Heart right ventricle (tissue), 16 donors: ENCODE measurements at regions not wholly inside any gene's neighbourhood (a gene's known extent, or its start where the extent isn't known, plus 50 kb on each side); places are given as distances from the start of the nearest gene placed in this dataset.

Source experiments
- ATAC-seq, 8 donors: fragments of 200-7000 bp; cut with Tn5 transposase; one replicate each; pipeline ENCODE4 v1.9.1; 2020; ENCODE audit warnings: mild to moderate bottlenecking in 8 of 8, moderate library complexity in 8 of 8, moderate number of reproducible peaks in 1 of 8
- DNase-seq, 2 donors: peaks; one replicate each; pipeline ENCODE4 v3.0.0-alpha.2; 2020
- H3K27ac ChIP-seq, 10 donors: fragments of 200-600 bp; sonication (generic) in 2 of 10; one replicate each; pipeline versions ENCODE4 v1.5.0 to v1.8.0; 2020 to 2022; ENCODE audit warnings: mild to moderate bottlenecking in 3 of 10
- H3K27me3 ChIP-seq, 7 donors: fragments of 200-600 bp; one replicate each; pipeline ENCODE4 v1.8.0; 2021 to 2022; ENCODE audit warnings: mild to moderate bottlenecking in 2 of 7
- H3K36me3 ChIP-seq, 9 donors: fragments of 200-600 bp; sonication (generic) in 1 of 9; one replicate each; pipeline versions ENCODE4 v1.5.0 to v1.8.0; 2020 to 2022; ENCODE audit warnings: mild to moderate bottlenecking in 2 of 9
- H3K4me1 ChIP-seq, 9 donors: fragments of 200-600 bp; sonication (generic) in 1 of 9; one replicate each; pipeline versions ENCODE4 v1.5.0 to v1.8.0; 2020 to 2022; ENCODE audit warnings: mild to moderate bottlenecking in 4 of 9
- H3K4me3 ChIP-seq, 10 donors: fragments of 200-600 bp; sonication (generic) in 2 of 10; one replicate each; pipeline versions ENCODE4 v1.5.0 to v1.8.0; 2020 to 2022; ENCODE audit warnings: mild to moderate bottlenecking in 7 of 10, moderate library complexity in 2 of 10
- H3K9me3 ChIP-seq, 11 donors: fragments of 200-600 bp in 10 of 11; sonication (generic) in 2 of 11; one replicate each; pipeline versions ENCODE4 v1.5.0 to v1.8.0; 2013 to 2022; ENCODE audit warnings: mild to moderate bottlenecking in 2 of 11, control low read depth in 1 of 11, moderate library complexity in 1 of 11
- WGBS, 2 donors: extraction: QIAGEN DNeasy Blood & Tissue Kit; methylation state at CpG; one replicate each; pipeline ENCODE4 v1.1.7; 2013; ENCODE audit warnings: inconsistent platforms in 1 of 2; 5-methylcytosine and 5-hydroxymethylcytosine counted together
- intact Hi-C, 10 donors: fragments of 100-400 bp; cut with DNase I; formaldehyde crosslinking; loops; one replicate each; pipeline versions ENCODE4 v1.11.1 to v1.14.2; 2022
- TF ChIP-seq, protein P1 (sequence below), 9 donors: fragments of 200-600 bp; sonication (generic) in 2 of 9; IDR thresholded peaks; one replicate each; pipeline versions ENCODE4 v1.5.0 to v1.8.0; 2021 to 2022; ENCODE audit warnings: antibody characterized with exemption in 9 of 9, mild to moderate bottlenecking in 5 of 9, moderate library complexity in 1 of 9
- donor health status: Arrhythmogenic right ventricular cardiomyopathy.
- donor health status: ischemic (EF 13 %, LVEDD 7.1; RV severe dilation, severe dysfunction).
- donor health status: healthy with polysubstance abuse.
- donor health status: DM: no; HTN: yes; CAD: no.
- donor health status: DM: no; HTN: no; CAD: no.
- donor health status: ischemic (EF 25% LVEDD 6.9; RV normal size, moderate dysfunction).
- donor health status: ischemic (EF 25% LVEDD 5.7; RV mildly dilated, moderate dysfunction).
- donor health status: healthy.
- donor health status: DM: yes; HTN: yes; CAD: no.
- donor health status: Ischemic cardiomyopathy.
- donor health status: ischemic (EF 35%, LVEDD 5.7; RV mildly dilated, moderate dysfunction).
- donor health status: nonischemic (EF 11% LVEDD 7.7; RV severe dilation, severe dysfunction).
- donor health status: DM: yes; HTN: yes; CAD: no.
- donor health status: PGD.
- donor health status: ischemic (EF 29% LVEDD 5.4; RV normal size, mild dysfunction).
- donor health status: nonischemic (EF 23%, LVEDD 6.1; RV moderate dilation, normal function).

DNA sequence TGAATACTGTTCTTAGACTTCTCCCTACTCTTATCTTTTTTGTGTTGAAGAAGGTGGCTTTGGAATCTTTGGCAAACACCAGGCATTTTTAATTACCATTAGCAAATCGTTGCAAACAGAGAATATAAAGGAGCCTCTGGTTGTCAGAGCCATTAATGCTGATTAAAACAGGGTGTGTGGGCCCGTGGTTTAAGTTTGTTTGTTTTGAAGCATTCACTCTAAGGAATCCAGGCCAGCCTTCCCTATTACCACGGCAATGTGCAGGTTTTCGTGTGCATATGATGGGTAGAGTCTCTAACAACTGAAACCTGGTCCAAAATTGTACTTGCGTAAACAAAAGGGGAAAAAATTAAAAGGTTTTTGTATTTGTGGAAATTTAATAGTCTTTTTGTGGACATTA is 141.2 kb upstream of the GMNC start:
- TF ChIP-seq, protein P1, sequence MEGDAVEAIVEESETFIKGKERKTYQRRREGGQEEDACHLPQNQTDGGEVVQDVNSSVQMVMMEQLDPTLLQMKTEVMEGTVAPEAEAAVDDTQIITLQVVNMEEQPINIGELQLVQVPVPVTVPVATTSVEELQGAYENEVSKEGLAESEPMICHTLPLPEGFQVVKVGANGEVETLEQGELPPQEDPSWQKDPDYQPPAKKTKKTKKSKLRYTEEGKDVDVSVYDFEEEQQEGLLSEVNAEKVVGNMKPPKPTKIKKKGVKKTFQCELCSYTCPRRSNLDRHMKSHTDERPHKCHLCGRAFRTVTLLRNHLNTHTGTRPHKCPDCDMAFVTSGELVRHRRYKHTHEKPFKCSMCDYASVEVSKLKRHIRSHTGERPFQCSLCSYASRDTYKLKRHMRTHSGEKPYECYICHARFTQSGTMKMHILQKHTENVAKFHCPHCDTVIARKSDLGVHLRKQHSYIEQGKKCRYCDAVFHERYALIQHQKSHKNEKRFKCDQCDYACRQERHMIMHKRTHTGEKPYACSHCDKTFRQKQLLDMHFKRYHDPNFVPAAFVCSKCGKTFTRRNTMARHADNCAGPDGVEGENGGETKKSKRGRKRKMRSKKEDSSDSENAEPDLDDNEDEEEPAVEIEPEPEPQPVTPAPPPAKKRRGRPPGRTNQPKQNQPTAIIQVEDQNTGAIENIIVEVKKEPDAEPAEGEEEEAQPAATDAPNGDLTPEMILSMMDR (IDR thresholded peaks at IDR 0.05) = no peak
- DNase-seq (no peak), ATAC-seq (no peak)
- Histone ChIP-seq H3K4me1 (no peaks in the 10 kb centered on the region), H3K27me3 (no peaks in the 10 kb centered on the region), H3K4me3 (no peak overlapping the region), H3K36me3 (no peaks in the 10 kb centered on the region), H3K27ac (no peak overlapping the region), H3K9me3 (no peaks in the 10 kb centered on the region)
- 66 to 72% methylated on average over 5 of the region's 5 CpGs for WGBS, 2 donors
- intact Hi-C loops = no loop called here

DNA sequence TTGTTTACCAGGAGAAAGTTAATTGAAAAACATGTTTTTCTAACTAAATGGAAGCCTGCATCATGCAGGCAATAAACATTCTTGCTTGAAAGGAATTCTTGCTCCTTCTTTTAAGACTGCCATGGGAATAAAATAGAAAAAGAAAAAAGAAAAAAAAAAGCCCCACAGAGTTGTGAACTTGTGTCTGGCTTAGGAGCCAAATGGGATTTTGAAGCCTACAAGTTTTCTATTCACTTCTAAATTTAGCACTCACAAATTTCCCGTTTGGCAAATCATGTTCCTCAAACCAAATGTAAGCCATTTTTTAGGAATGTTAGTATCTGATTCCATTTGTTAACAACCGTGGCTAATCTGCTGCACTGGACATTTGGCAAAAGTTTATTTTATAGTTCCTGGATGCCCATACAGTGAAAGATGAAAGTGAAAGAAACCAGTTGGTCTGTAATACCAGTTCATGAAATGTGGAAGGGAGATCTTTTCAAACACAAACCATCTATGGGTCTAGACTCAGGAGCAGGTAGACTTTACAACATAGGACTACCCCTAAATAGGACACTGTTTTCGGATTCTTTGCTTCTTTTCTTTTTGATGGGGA is 133.8 kb upstream of the GMNC start:
- Histone ChIP-seq H3K4me3 (no peak overlapping the region), H3K36me3 (no peaks in the 10 kb centered on the region), H3K4me1 (no peaks in the 10 kb centered on the region), H3K27me3 (no peaks in the 10 kb centered on the region), H3K27ac (no peak overlapping the region), H3K9me3 (no peaks in the 10 kb centered on the region)
- intact Hi-C loops = no loop called here
- DNase-seq (no peak), ATAC-seq (no peak)
- WGBS, 2 donors = 44 to 50% methylated on average over 3 of the region's 3 CpGs
- TF ChIP-seq, protein P1 (IDR thresholded peaks at IDR 0.05) = no peak

DNA sequence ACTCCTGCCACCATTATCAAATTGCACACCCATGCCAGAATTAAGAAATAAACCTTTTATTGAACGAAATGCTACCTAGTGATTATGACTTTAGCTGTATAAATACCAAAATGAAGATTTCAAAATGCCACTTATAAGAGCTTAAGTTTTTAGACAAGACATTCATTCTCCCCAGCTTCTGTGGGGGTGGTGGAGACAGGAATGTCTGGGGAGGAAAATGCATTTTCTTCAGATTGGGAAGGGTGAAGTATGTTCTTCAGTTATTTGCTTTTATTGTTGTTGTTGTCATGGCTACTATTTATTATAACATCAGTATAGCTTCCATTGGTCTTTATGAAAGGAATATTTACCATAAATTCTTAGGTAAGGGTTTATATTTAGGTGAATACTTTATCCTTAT is 132.7 kb upstream of the GMNC start:
- Histone ChIP-seq H3K27me3 (no peaks in the 10 kb centered on the region), H3K27ac (no peak overlapping the region), H3K36me3 (no peaks in the 10 kb centered on the region), H3K9me3 (no peaks in the 10 kb centered on the region), H3K4me1 (no peaks in the 10 kb centered on the region), H3K4me3 (no peak overlapping the region)
- TF ChIP-seq, protein P1 (IDR thresholded peaks at IDR 0.05) = no peak
- intact Hi-C loops = no loop called here
- WGBS, 2 donors = 40 to 43% methylated on average over 1 of the region's 1 CpG
- ATAC-seq (no peak), DNase-seq (no peak)

DNA sequence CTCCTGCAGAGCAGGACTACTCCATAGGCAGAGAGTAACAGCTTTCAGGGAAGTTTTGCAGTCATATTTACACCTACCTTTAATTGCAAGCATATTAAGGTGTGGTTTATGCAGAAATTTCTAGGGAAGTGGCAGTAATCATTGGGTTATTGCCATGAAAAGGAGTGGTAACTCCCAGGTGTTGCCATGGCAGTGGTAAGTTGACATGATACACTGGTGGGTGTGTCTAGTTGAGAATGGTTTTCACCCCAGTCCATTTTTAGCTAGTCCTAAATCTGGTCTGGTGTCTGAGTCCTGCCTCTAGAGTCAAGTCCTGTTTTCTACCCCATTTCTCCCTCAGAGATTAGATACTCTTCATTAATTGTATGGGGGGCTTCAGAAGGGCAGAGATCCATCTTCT is 128.4 kb upstream of the GMNC start:
- TF ChIP-seq, protein P1 (IDR thresholded peaks at IDR 0.05) = no peak
- ATAC-seq = no peak
- intact Hi-C loops = no loop called here

More for the DNA sequence above, 128.4 kb upstream of the GMNC start:
- no peak overlapping the region for H3K4me3 ChIP-seq
- H3K9me3 ChIP-seq = peaks cover 0 to 20% (median 7%) of the 10 kb centered on the region in 11 donors
- no peaks in the 10 kb centered on the region for H3K36me3 ChIP-seq
- no peak overlapping the region for H3K27ac ChIP-seq
- H3K4me1 ChIP-seq = no peaks in the 10 kb centered on the region
- no peak for DNase-seq
- no peaks in the 10 kb centered on the region for H3K27me3 ChIP-seq
